Stimulated activated CD8-positive, alpha-beta memory T cell treated with anti-CD3 and anti-CD28 coated beads, Interleukin-7, amount 100 ng/mL, for 4 hours (primary cell): ENCODE measurements at regions not wholly inside any gene's neighbourhood (a gene's known extent, or its start where the extent isn't known, plus 50 kb on each side); places are given as distances from the start of the nearest gene placed in this dataset.
"Not testable (repeated sequence)": the region's sequence is repeated elsewhere in the genome, so short reads cannot be mapped to it uniquely, and the experiment has no call there.

Experiments used
- DNase-seq, 2 donors: peaks; one replicate each; pipeline ENCODE4 v3.0.0-alpha.2; 2020; ENCODE audit warnings: low read depth in 2 of 2

- no peak for DNase-seq
These were observed 416.6 kb downstream of the DSC3 start for GRCh38 chr18:30625961-30626360.

- no peak for DNase-seq
These were observed 419.0 kb downstream of the DSC3 start for GRCh38 chr18:30623401-30624065.

GRCh38 chr18:30622635-30623034 lies 419.9 kb downstream of the DSC3 start:
- no peak for DNase-seq

- no peak for DNase-seq
These were observed 420.4 kb downstream of the DSC3 start for GRCh38 chr18:30622104-30622503.

GRCh38 chr18:30618567-30618966 lies 424.0 kb downstream of the DSC3 start:
- no peak for DNase-seq

GRCh38 chr18:30616414-30616813 lies 426.1 kb downstream of the DSC3 start:
- DNase-seq: no peak

GRCh38 chr18:30613467-30613801 lies 429.1 kb downstream of the DSC3 start:
- no peak for DNase-seq

- DNase-seq: no peak
These were observed 441.0 kb downstream of the DSC3 start for GRCh38 chr18:30601541-30601940.

GRCh38 chr18:30597202-30597601 lies 445.3 kb downstream of the DSC3 start:
- DNase-seq: no peak

- no peak for DNase-seq
These were observed 445.9 kb downstream of the DSC3 start for GRCh38 chr18:30596635-30597034.

- DNase-seq: no peak
These were observed 446.6 kb downstream of the DSC3 start for GRCh38 chr18:30595942-30596341.

- not testable (repeated sequence) for DNase-seq
These were observed 447.6 kb downstream of the DSC3 start for GRCh38 chr18:30594911-30595310.

- no peak for DNase-seq
These were observed 451.1 kb downstream of the DSC3 start for GRCh38 chr18:30591462-30591861.

- DNase-seq: no peak
These were observed 453.8 kb downstream of the DSC3 start for GRCh38 chr18:30588673-30589164.

- DNase-seq: no peak
These were observed 458.8 kb downstream of the DSC3 start for GRCh38 chr18:30583768-30584167.

GRCh38 chr18:30582078-30582477 lies 460.5 kb downstream of the DSC3 start:
- DNase-seq: no peak

- DNase-seq: no peak
These were observed 463.8 kb downstream of the DSC3 start for GRCh38 chr18:30578707-30579106.

- DNase-seq: no peak
These were observed 470.3 kb downstream of the DSC3 start for GRCh38 chr18:30572214-30572613.

- no peak for DNase-seq
These were observed 474.2 kb downstream of the DSC3 start for GRCh38 chr18:30568333-30568732.

- DNase-seq: no peak
These were observed 475.7 kb downstream of the DSC3 start for GRCh38 chr18:30566877-30567276.

- DNase-seq: no peak
These were observed 480.3 kb downstream of the DSC3 start for GRCh38 chr18:30562231-30562630.

- no peak for DNase-seq
These were observed 486.4 kb downstream of the DSC3 start for GRCh38 chr18:30556112-30556511.

GRCh38 chr18:30545393-30545792 lies 497.1 kb downstream of the DSC3 start:
- no peak for DNase-seq

GRCh38 chr18:30544141-30544540 lies 498.4 kb downstream of the DSC3 start:
- DNase-seq: no peak
